PC-3 (cell line): ENCODE measurements at regions not wholly inside any gene's neighbourhood (a gene's known extent, or its start where the extent isn't known, plus 50 kb on each side); places are given as distances from the start of the nearest gene placed in this dataset.
A peak's percentile ranks its signal among the peaks of the same experiment; 100 is the strongest.

Experiments used
- ATAC-seq: fragments of 200-7000 bp; cut with Tn5 transposase; 2 replicates; pipeline ENCODE4 v1.9.1; 2020; ENCODE audit warnings: mild to moderate bottlenecking, moderate library complexity
- BruUV-seq: library from RNA; stranded (reverse); fragments of 400-500 nt; replicated peaks from 2 replicates; lab custom pipeline; 2021; lab: Mats Ljungman, UMichigan
- CTCF ChIA-PET: fragments of 300-600 bp; sonication (Branson Sonifier 250); formaldehyde crosslinking; loops from one replicate; lab custom pipeline; 2022; ENCODE audit warnings: antibody characterized with exemption; lab: Charles Lee
- POLR2A ChIA-PET: fragments of 300-600 bp; sonication (Branson Sonifier 250); formaldehyde crosslinking; loops from one replicate; lab custom pipeline; 2022; ENCODE audit warnings: antibody characterized with exemption; ENCODE audit not compliant: unreplicated experiment; lab: Charles Lee
- DNase-seq: peaks from one replicate; pipeline ENCODE4 v3.0.0-alpha.2; 2015
- H2AFZ ChIP-seq: fragments of 300-600 bp; sonication (generic); 2 replicates; pipeline ENCODE4 v1.6.0; 2016; ENCODE audit warnings: antibody characterized with exemption, low read length
- H3F3A ChIP-seq: fragments of 300-600 bp; sonication (generic); one replicate; pipeline ENCODE4 v1.6.0; 2017; ENCODE audit warnings: antibody characterized with exemption, low read length, control low read depth, mild to moderate bottlenecking; ENCODE audit not compliant: unreplicated experiment
- H3K27ac ChIP-seq: fragments of 300-600 bp; sonication (generic); 2 replicates; pipeline ENCODE4 v1.5.1; 2016; ENCODE audit warnings: mild to moderate bottlenecking, low read length
- H3K27me3 ChIP-seq: fragments of 300-600 bp; sonication (generic); 2 replicates; pipeline ENCODE4 v1.6.1; 2016; ENCODE audit warnings: low read length, mixed read lengths
- H3K36me3 ChIP-seq: fragments of 300-600 bp; sonication (generic); 2 replicates; pipeline ENCODE4 v1.6.1; 2016; ENCODE audit warnings: low read depth, mixed run types, low read length, mixed read lengths
- H3K4me1 ChIP-seq: fragments of 300-600 bp; sonication (generic); 2 replicates; pipeline ENCODE4 v1.5.1; 2016; ENCODE audit warnings: low read length; ENCODE audit not compliant: insufficient read depth
- H3K4me2 ChIP-seq: fragments of 300-600 bp; sonication (generic); 2 replicates; pipeline ENCODE4 v1.6.0; 2016; ENCODE audit warnings: low read length
- H3K4me3 ChIP-seq: fragments of 300-600 bp; sonication (generic); 2 replicates; pipeline ENCODE4 v1.5.1; 2016; ENCODE audit warnings: mild to moderate bottlenecking, low read length, mixed read lengths
- H3K79me2 ChIP-seq: fragments of 300-600 bp; sonication (generic); 2 replicates; pipeline ENCODE4 v1.6.1; 2017; ENCODE audit warnings: low read length, mixed read lengths
- H3K9ac ChIP-seq: fragments of 300-600 bp; sonication (generic); 2 replicates; pipeline ENCODE4 v1.6.0; 2016; ENCODE audit warnings: mild to moderate bottlenecking, low read length
- H3K9me2 ChIP-seq: fragments of 300-600 bp; sonication (generic); replicated peaks from 2 replicates; pipeline ENCODE4 v1.6.1; 2016; ENCODE audit warnings: mixed run types, low read length, mixed read lengths
- H3K9me3 ChIP-seq: fragments of 300-600 bp; sonication (generic); 2 replicates; pipeline ENCODE4 v1.6.1; 2016; ENCODE audit warnings: low read length, mixed read lengths
- H4K20me1 ChIP-seq: fragments of 300-600 bp; sonication (generic); 2 replicates; pipeline ENCODE4 v1.6.1; 2016; ENCODE audit warnings: low read length, mixed read lengths
- EZH2 ChIP-seq: fragments of 300-600 bp; sonication (generic); IDR thresholded peaks from one replicate; pipeline ENCODE4 v1.6.1; 2017; ENCODE audit warnings: antibody characterized with exemption, mild to moderate bottlenecking, low read length; ENCODE audit not compliant: unreplicated experiment
- EZH2phosphoT487 ChIP-seq: fragments of 300-600 bp; sonication (generic); IDR thresholded peaks from 2 replicates; pipeline ENCODE4 v1.6.1; 2018; ENCODE audit warnings: mild to moderate bottlenecking, antibody characterized with exemption, low read length, borderline replicate concordance
- intact Hi-C: fragments of 100-400 bp; cut with micrococcal nuclease; formaldehyde crosslinking; loops from 2 replicates; pipeline ENCODE4 v1.9.0; 2023
- TF ChIP-seq, protein P1 (sequence below): fragments of 300-600 bp; sonication (generic); conservative IDR thresholded peaks from 2 replicates; pipeline ENCODE4 v1.5.1; 2017; ENCODE audit warnings: antibody characterized with exemption, low read depth, mild to moderate bottlenecking, low read length

DNA sequence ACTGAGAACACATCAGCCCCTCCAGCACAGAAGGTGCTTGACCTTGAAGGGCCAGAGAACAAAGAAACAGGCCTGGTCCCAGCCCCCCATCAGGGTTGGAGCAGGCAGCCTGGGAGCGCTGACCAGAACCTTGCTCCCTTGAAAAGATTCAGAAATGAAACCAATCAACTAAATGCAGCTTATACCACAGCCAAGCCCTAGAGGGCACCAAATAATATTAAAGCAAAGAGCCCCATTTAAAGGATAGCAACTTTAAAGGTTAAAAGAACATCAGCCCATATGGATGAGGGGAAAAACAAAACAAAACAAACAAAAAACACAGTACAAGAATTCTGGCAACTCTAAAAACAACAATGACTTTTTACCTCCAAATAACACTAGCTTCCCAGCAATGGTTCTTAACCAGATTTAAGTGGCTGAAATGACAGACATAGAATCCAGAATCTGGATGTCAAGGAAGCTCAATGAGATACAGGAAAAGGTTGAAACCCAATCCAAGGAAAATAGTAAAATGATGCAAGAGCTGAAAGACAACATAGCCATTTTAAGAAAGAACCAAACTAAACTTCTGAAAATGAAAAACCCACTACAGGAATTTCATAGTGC is 471.9 kb downstream of the MTRR start:
- peak overlapping the region; percentile 69 for H3K4me2 ChIP-seq

DNA sequence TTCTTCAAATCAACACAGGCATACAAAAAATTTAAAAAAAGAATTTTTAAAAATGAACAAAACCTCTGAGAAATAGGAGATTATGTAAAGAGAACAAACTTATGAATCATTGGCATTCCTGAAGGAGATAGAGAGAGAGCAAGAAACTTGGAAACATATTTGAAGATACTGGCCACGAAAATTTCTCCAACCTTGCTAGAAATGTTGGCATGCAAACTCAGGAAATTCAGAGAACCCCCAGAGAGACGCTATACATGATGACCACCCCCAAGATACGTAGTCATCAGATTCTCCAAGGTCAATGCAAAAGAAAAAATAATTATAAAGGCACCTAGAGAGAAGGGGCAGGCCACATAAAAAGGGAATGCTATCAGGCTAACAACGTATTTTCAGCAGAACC is 472.5 kb downstream of the MTRR start:
- no peaks in the 10 kb centered on the region for H3K36me3 ChIP-seq
- H3K9me2 ChIP-seq = no peaks in the 10 kb centered on the region
- ATAC-seq (no peak), DNase-seq (no peak)
- H2AFZ ChIP-seq = no peak overlapping the region
- H3K9me3 ChIP-seq = 0 out of 2 replicates have a peak, but pooled peaks cover 5% of the 10 kb centered on the region
- no peaks in the 10 kb centered on the region for H4K20me1 ChIP-seq
- H3K4me1 ChIP-seq = peaks cover 6% of the 10 kb centered on the region; the same call in 1 of the 2 replicates
- no peak overlapping the region for H3K4me2 ChIP-seq
- TF ChIP-seq EZH2phosphoT487 (no peak), EZH2 (no peak)
- TF ChIP-seq, protein P1, sequence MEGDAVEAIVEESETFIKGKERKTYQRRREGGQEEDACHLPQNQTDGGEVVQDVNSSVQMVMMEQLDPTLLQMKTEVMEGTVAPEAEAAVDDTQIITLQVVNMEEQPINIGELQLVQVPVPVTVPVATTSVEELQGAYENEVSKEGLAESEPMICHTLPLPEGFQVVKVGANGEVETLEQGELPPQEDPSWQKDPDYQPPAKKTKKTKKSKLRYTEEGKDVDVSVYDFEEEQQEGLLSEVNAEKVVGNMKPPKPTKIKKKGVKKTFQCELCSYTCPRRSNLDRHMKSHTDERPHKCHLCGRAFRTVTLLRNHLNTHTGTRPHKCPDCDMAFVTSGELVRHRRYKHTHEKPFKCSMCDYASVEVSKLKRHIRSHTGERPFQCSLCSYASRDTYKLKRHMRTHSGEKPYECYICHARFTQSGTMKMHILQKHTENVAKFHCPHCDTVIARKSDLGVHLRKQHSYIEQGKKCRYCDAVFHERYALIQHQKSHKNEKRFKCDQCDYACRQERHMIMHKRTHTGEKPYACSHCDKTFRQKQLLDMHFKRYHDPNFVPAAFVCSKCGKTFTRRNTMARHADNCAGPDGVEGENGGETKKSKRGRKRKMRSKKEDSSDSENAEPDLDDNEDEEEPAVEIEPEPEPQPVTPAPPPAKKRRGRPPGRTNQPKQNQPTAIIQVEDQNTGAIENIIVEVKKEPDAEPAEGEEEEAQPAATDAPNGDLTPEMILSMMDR = no peak
- no TSS peak for BruUV-seq
- H3K27ac ChIP-seq = no peak overlapping the region
- intact Hi-C loops = loop anchor here (2.0 to 10.0 kb wide), 3 partner anchors 53 to 123 kb away; no protein-coding TSS in a partner anchor
- no peaks in the 10 kb centered on the region for H3K79me2 ChIP-seq
- no peak overlapping the region for H3K9ac ChIP-seq
- no peaks in the 10 kb centered on the region for H3K27me3 ChIP-seq
- ChIA-PET POLR2A (no interaction called here), CTCF (interaction anchor here (0.6 kb wide), 1 partner anchor 157 kb away, joined by 3 read pairs; no protein-coding TSS in a partner anchor)
- H3K4me3 ChIP-seq = no peak overlapping the region
- no peaks in the 10 kb centered on the region for H3F3A ChIP-seq

More for the DNA sequence above, 471.9 kb downstream of the MTRR start:
- H2AFZ ChIP-seq = peak overlapping the region; percentile 36
- no peaks in the 10 kb centered on the region for H3K79me2 ChIP-seq
- ATAC-seq = peak; percentile 55; the same call in 1 of the 2 replicates
- ChIA-PET CTCF (no interaction called here), POLR2A (no interaction called here)
- intact Hi-C loops = loop anchor here (2.0 to 10.0 kb wide), 3 partner anchors 54 to 124 kb away; no protein-coding TSS in a partner anchor
- TF ChIP-seq, protein P1 = peak; percentile 97
- no peak for TF ChIP-seq EZH2
- peaks cover 6% of the 10 kb centered on the region; the same call in 1 of the 2 replicates for H3K4me1 ChIP-seq
- no peaks in the 10 kb centered on the region for H3K9me2 ChIP-seq
- H4K20me1 ChIP-seq = no peaks in the 10 kb centered on the region
- peak overlapping the region; percentile 31; the same call in 1 of the 2 replicates for H3K4me3 ChIP-seq
- no peak overlapping the region for H3K9ac ChIP-seq
- peak; percentile 75 for DNase-seq
- no peaks in the 10 kb centered on the region for H3K36me3 ChIP-seq
- H3K27ac ChIP-seq = no peak overlapping the region
- 0 out of 2 replicates have a peak, but pooled peaks cover 5% of the 10 kb centered on the region for H3K9me3 ChIP-seq
- BruUV-seq = no TSS peak
- H3K27me3 ChIP-seq = no peaks in the 10 kb centered on the region
- H3F3A ChIP-seq = no peaks in the 10 kb centered on the region

DNA sequence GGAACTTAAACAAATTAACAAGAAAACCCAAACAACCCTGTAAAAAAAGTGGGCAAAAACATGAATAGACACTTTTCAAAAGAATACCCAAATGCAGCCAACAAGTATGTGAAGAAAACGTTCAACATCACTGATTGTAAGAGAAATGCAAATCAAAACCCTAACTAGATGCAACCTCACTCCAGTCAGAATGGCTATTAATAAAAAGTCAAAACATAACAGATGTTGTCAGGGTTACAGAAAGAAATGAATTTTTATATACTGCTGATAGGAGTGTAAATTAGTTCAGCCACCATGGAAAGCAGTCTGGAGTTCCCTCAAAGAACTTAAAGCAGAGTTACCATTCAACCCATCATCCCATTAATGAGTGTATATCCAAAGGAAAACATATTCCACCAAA is 479.0 kb downstream of the MTRR start:
- DNase-seq = no peak
- Histone ChIP-seq H3K9ac (no peak overlapping the region), H3K27me3 (no peaks in the 10 kb centered on the region), H3K4me3 (no peak overlapping the region), H3F3A (no peaks in the 10 kb centered on the region), H4K20me1 (no peaks in the 10 kb centered on the region), H3K79me2 (no peaks in the 10 kb centered on the region), H3K4me1 (no peaks in the 10 kb centered on the region), H3K9me3 (no peaks in the 10 kb centered on the region), H2AFZ (no peak overlapping the region), H3K27ac (no peak overlapping the region), H3K9me2 (no peaks in the 10 kb centered on the region), H3K36me3 (no peaks in the 10 kb centered on the region), H3K4me2 (no peak overlapping the region)
- CTCF ChIA-PET = no interaction called here
- intact Hi-C loops = loop anchor here (10.0 kb wide), 1 partner anchor 117 kb away; no protein-coding TSS in a partner anchor
- no TSS peak for BruUV-seq
- ATAC-seq = no peak
- POLR2A ChIA-PET = no interaction called here
- TF ChIP-seq, protein P1 = no peak
- TF ChIP-seq EZH2phosphoT487 (no peak), EZH2 (no peak)
